Neural cell (in vitro differentiated cells): ENCODE measurements at regions not wholly inside any gene's neighbourhood (a gene's known extent, or its start where the extent isn't known, plus 50 kb on each side); places are given as distances from the start of the nearest gene placed in this dataset.

ENCODE experiments used
- CTCF ChIP-seq: fragments of 450-650 bp; IDR thresholded peaks from 2 replicates; pipeline ENCODE4 v1.5.1; 2014; ENCODE audit warnings: antibody characterized with exemption, mild to moderate bottlenecking, moderate library complexity; ENCODE audit not compliant: poor library complexity, severe bottlenecking
- EP300 ChIP-seq: fragments of 450-650 bp; conservative IDR thresholded peaks from 2 replicates; pipeline ENCODE4 v1.6.1; 2014; ENCODE audit warnings: antibody characterized with exemption, mild to moderate bottlenecking, moderate library complexity; ENCODE audit not compliant: poor library complexity, severe bottlenecking
- EZH2 ChIP-seq: fragments of 200-600, 300-800 bp; shearing (Covaris generic), sonication (generic); IDR thresholded peaks from 2 replicates; pipeline ENCODE4 v1.6.1; 2014; ENCODE audit warnings: antibody characterized with exemption, low read length, borderline replicate concordance, mild to moderate bottlenecking; ENCODE audit not compliant: insufficient read depth, poor library complexity, severe bottlenecking
- MXI1 ChIP-seq: fragments of 450-650 bp; conservative IDR thresholded peaks from 2 replicates; pipeline ENCODE4 v1.6.1; 2014; ENCODE audit warnings: antibody characterized with exemption, mild to moderate bottlenecking; ENCODE audit not compliant: poor library complexity, severe bottlenecking
- POLR2AphosphoS5 ChIP-seq: IDR thresholded peaks from 2 replicates; pipeline ENCODE4 v1.6.1; 2012
- RAD21 ChIP-seq: fragments of 450-650 bp; conservative IDR thresholded peaks from 2 replicates; pipeline ENCODE4 v1.6.1; 2014; ENCODE audit warnings: antibody characterized with exemption, mild to moderate bottlenecking, moderate library complexity
- SMC3 ChIP-seq: fragments of 450-650 bp; conservative IDR thresholded peaks from 2 replicates; pipeline ENCODE4 v1.6.1; 2014; ENCODE audit warnings: antibody characterized with exemption, mild to moderate bottlenecking, moderate library complexity; ENCODE audit not compliant: poor library complexity
- TAF1 ChIP-seq: IDR thresholded peaks from 2 replicates; pipeline ENCODE4 v1.6.1; 2012; ENCODE audit warnings: low read depth
- TF ChIP-seq, protein P1 (sequence below): IDR thresholded peaks from 2 replicates; pipeline ENCODE4 v1.6.1; 2012; ENCODE audit warnings: borderline replicate concordance

- TF ChIP-seq CTCF (no peak), EZH2 (no peak), TAF1 (no peak), RAD21 (no peak), POLR2AphosphoS5 (no peak), EP300 (no peak), MXI1 (no peak), SMC3 (no peak)
- TF ChIP-seq, protein P1, sequence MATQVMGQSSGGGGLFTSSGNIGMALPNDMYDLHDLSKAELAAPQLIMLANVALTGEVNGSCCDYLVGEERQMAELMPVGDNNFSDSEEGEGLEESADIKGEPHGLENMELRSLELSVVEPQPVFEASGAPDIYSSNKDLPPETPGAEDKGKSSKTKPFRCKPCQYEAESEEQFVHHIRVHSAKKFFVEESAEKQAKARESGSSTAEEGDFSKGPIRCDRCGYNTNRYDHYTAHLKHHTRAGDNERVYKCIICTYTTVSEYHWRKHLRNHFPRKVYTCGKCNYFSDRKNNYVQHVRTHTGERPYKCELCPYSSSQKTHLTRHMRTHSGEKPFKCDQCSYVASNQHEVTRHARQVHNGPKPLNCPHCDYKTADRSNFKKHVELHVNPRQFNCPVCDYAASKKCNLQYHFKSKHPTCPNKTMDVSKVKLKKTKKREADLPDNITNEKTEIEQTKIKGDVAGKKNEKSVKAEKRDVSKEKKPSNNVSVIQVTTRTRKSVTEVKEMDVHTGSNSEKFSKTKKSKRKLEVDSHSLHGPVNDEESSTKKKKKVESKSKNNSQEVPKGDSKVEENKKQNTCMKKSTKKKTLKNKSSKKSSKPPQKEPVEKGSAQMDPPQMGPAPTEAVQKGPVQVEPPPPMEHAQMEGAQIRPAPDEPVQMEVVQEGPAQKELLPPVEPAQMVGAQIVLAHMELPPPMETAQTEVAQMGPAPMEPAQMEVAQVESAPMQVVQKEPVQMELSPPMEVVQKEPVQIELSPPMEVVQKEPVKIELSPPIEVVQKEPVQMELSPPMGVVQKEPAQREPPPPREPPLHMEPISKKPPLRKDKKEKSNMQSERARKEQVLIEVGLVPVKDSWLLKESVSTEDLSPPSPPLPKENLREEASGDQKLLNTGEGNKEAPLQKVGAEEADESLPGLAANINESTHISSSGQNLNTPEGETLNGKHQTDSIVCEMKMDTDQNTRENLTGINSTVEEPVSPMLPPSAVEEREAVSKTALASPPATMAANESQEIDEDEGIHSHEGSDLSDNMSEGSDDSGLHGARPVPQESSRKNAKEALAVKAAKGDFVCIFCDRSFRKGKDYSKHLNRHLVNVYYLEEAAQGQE, result no peak
Observed at GRCh38 chr4:18318682-18319388, 297.3 kb upstream of the LCORL start.
